ENCODE measurements at regions not wholly inside any gene's neighbourhood (a gene's known extent, or its start where the extent isn't known, plus 50 kb on each side); places are given as distances from the start of the nearest gene placed in this dataset.

DNA sequence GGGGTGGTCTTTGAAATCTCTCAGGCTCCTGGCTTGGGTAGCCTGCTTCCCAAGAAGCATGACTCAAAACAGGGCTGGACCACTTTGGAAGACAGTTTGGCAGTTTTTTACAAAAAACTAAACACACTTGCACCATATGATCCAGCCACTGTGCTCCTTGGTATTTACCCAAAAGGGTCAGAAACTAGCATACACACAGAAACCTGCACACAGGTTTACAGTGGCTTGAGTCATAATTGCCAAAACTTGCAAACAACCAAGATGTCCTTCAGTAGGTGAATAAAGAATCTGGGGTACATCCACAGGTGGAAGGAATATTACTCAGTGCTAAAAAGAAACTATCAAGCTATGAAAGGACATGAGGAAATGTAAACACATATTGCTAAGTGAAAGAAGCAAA lies 323.2 kb upstream of the CDH5 start:
- TF ChIP-seq GATA3 (IDR thresholded peaks at IDR 0.05; ENCODE audit: low read depth, low read length) (no peak), GATA2 (IDR thresholded peaks at IDR 0.05; ENCODE audit: low read depth, low read length) (no peak)
